ENCODE measurements at regions not wholly inside any gene's neighbourhood (a gene's known extent, or its start where the extent isn't known, plus 50 kb on each side); places are given as distances from the start of the nearest gene placed in this dataset.

DNA sequence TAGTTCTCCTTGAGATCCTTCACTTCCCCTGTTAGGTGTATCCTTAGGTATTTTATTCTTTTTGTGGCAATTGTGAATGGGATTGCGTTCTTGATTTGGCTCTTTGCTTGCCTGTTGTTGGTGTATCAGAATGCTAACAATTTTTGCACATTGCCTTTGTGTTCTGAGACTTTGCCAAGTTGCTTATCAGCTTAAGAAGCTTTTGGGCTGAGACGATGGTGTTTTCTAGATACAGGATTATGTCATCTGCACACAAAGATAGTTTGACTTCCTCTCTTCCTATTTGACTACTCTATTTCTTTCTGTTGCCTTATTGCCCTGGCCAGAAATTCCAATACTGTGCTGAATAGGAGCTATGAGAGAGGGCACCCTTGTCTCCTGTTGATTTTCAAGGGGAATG lies 609.4 kb upstream of the COX7C start:
- Histone ChIP-seq H3K56ac (ENCODE audit: insufficient read length, low read depth, low read length) (no peak overlapping the region), H2BK15ac (ENCODE audit: low read depth, low read length) (no peak overlapping the region), H2AK5ac (ENCODE audit: insufficient read length, low read length) (no peak overlapping the region)

More for the DNA sequence above, 609.4 kb upstream of the COX7C start:
- H2BK120ac ChIP-seq (ENCODE audit: low read depth, low read length, poor library complexity, severe bottlenecking), result no peak overlapping the region
- DNase-seq, result no peak
- H3T11ph ChIP-seq (ENCODE audit: low read length), result no peak overlapping the region
- H3K9me3 ChIP-seq (ENCODE audit: control insufficient read depth, low read depth, low read length), result no peaks in the 10 kb centered on the region
- no peak overlapping the region for H3K18ac ChIP-seq (ENCODE audit: insufficient read length, low read depth, low read length)
- H4K8ac ChIP-seq (replicated peaks; ENCODE audit: insufficient read length, low read depth, low read length), result no peak overlapping the region
- H2BK20ac ChIP-seq (ENCODE audit: low read depth, low read length, poor library complexity, severe bottlenecking), result no peak overlapping the region
- H3K23me2 ChIP-seq (ENCODE audit: insufficient read length, low read depth, low read length, poor library complexity, severe bottlenecking), result no peaks in the 10 kb centered on the region
- no peak overlapping the region for H3K4ac ChIP-seq (ENCODE audit: low read depth, low read length)
- Mint-ChIP-seq H3K4me3 (no peak overlapping the region), H3K36me3 (ENCODE audit: insufficient read depth in 1 of 3, low read depth in 3 of 3) (peaks cover 7 to 21% (median 8%) of the 10 kb centered on the region in 3 experiments), H3K9me3 (peaks cover 14 to 16% of the 10 kb centered on the region in 2 experiments), H3K4me1 (no peaks in the 10 kb centered on the region), H3K27ac (no peak overlapping the region), H3K27me3 (ENCODE audit: low read depth) (no peaks in the 10 kb centered on the region)
- H3K4me1 ChIP-seq (ENCODE audit: insufficient read depth, low read length), result no peaks in the 10 kb centered on the region
- no peak overlapping the region for H3K9ac ChIP-seq (ENCODE audit: extremely low read depth, insufficient read length, low read length)
- no peak overlapping the region for H4K5ac ChIP-seq (ENCODE audit: insufficient read length, low read depth, low read length)
- TF ChIP-seq, protein P1, sequence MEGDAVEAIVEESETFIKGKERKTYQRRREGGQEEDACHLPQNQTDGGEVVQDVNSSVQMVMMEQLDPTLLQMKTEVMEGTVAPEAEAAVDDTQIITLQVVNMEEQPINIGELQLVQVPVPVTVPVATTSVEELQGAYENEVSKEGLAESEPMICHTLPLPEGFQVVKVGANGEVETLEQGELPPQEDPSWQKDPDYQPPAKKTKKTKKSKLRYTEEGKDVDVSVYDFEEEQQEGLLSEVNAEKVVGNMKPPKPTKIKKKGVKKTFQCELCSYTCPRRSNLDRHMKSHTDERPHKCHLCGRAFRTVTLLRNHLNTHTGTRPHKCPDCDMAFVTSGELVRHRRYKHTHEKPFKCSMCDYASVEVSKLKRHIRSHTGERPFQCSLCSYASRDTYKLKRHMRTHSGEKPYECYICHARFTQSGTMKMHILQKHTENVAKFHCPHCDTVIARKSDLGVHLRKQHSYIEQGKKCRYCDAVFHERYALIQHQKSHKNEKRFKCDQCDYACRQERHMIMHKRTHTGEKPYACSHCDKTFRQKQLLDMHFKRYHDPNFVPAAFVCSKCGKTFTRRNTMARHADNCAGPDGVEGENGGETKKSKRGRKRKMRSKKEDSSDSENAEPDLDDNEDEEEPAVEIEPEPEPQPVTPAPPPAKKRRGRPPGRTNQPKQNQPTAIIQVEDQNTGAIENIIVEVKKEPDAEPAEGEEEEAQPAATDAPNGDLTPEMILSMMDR (conservative IDR thresholded peaks at IDR 0.05), result no peak
- H2AFZ ChIP-seq (ENCODE audit: low read length), result no peak overlapping the region
- no peaks in the 10 kb centered on the region for H4K20me1 ChIP-seq (ENCODE audit: control insufficient read depth, insufficient read depth, insufficient read length)
- H3K4me2 ChIP-seq (ENCODE audit: insufficient read depth, insufficient read length, low read length), result no peak overlapping the region
- no peak overlapping the region for H3K27ac ChIP-seq (ENCODE audit: insufficient read length, low read depth, low read length)
- no peaks in the 10 kb centered on the region for H3K79me1 ChIP-seq (ENCODE audit: insufficient read depth, low read depth, low read length, poor library complexity, severe bottlenecking)
- no peak overlapping the region for H4K91ac ChIP-seq (ENCODE audit: insufficient read length, low read depth, low read length)
- H2BK5ac ChIP-seq (ENCODE audit: insufficient read length, low read length), result no peak overlapping the region
- H3K14ac ChIP-seq (ENCODE audit: insufficient read depth, low read length), result no peak overlapping the region
- no CpG with 5 or more reads among the region's 2 CpGs for WGBS (ENCODE audit: extremely low coverage, insufficient read length, low lambda C conversion rate)
- H2BK12ac ChIP-seq (ENCODE audit: insufficient read length, low read depth, low read length), result no peak overlapping the region
- H3K27me3 ChIP-seq (ENCODE audit: insufficient read depth, low read length), result no peaks in the 10 kb centered on the region
- H3K79me2 ChIP-seq (ENCODE audit: insufficient read depth, low read length), result no peaks in the 10 kb centered on the region
- H3K23ac ChIP-seq (ENCODE audit: insufficient read length, low read depth, low read length), result no peak overlapping the region

Data from H9 (cell line).